ENCODE measurements at regions not wholly inside any gene's neighbourhood (a gene's known extent, or its start where the extent isn't known, plus 50 kb on each side); places are given as distances from the start of the nearest gene placed in this dataset.

DNA sequence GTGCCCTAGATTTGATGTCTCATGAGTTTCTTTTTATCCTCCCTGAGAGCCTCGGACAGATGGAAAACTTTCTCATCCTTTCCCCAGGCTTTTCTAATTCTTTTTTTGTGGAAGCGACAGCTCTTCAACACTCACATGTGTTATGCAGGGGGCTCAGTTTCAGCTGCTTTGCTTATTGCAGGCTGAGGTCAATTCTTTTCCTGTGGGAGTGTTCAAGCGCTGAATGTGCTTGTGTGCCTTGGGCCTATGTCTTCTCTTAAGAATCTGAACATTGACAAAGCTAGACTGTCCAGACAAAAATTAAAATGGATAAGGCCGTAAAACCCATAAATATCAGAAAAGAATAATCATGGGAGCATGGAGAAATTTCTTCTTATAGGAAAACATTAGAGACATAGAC is 125.2 kb upstream of the STEAP4 start:
- no peaks in the 10 kb centered on the region for H3K9me3 ChIP-seq (ENCODE audit: control insufficient read depth, insufficient read depth, low read depth, low read length)
- no peak overlapping the region for H3K4me3 ChIP-seq (replicated peaks in 1 of 4; ENCODE audit: control extremely low read depth in 1 of 4, insufficient read depth in 1 of 4, low read depth in 3 of 4, low read length in 4 of 4)
- H2AFZ ChIP-seq (ENCODE audit: low read length) = no peak overlapping the region
- H3K79me2 ChIP-seq (ENCODE audit: control insufficient read depth, insufficient read depth, low read length) = no peaks in the 10 kb centered on the region
- no peak overlapping the region for H3K9ac ChIP-seq (ENCODE audit: insufficient read depth, low read length)
- H3K4me1 ChIP-seq (ENCODE audit: control insufficient read depth, extremely low read depth, insufficient read depth, low read length) = no peaks in the 10 kb centered on the region
- H4K20me1 ChIP-seq (ENCODE audit: control insufficient read depth, extremely low read depth, insufficient read depth, low read length) = no peaks in the 10 kb centered on the region
- no peak overlapping the region for H3K4me2 ChIP-seq (ENCODE audit: extremely low read depth, insufficient read depth, low read length)
- no peaks in the 10 kb centered on the region for H3K36me3 ChIP-seq (ENCODE audit: control insufficient read depth, insufficient read depth, low read length)
- H3K27me3 ChIP-seq (ENCODE audit: control insufficient read depth, insufficient read depth, low read length) = no peaks in the 10 kb centered on the region
- no peak overlapping the region for H3K27ac ChIP-seq (ENCODE audit: insufficient read depth, low read length)
- TF ChIP-seq, protein P1, sequence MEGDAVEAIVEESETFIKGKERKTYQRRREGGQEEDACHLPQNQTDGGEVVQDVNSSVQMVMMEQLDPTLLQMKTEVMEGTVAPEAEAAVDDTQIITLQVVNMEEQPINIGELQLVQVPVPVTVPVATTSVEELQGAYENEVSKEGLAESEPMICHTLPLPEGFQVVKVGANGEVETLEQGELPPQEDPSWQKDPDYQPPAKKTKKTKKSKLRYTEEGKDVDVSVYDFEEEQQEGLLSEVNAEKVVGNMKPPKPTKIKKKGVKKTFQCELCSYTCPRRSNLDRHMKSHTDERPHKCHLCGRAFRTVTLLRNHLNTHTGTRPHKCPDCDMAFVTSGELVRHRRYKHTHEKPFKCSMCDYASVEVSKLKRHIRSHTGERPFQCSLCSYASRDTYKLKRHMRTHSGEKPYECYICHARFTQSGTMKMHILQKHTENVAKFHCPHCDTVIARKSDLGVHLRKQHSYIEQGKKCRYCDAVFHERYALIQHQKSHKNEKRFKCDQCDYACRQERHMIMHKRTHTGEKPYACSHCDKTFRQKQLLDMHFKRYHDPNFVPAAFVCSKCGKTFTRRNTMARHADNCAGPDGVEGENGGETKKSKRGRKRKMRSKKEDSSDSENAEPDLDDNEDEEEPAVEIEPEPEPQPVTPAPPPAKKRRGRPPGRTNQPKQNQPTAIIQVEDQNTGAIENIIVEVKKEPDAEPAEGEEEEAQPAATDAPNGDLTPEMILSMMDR (conservative IDR thresholded peaks at IDR 0.05 in 1 of 2, IDR thresholded peaks at IDR 0.05 in 1 of 2; ENCODE audit: low read depth in 1 of 2, low read length in 2 of 2) = no peak
- no peak for TF ChIP-seq EZH2 (IDR thresholded peaks at IDR 0.05; ENCODE audit: low read length, missing control alignments)
- no peak for DNase-seq (ENCODE audit: low read depth in 2 of 2)

GRCh38 chr7:88429382-88429781 is 122.7 kb upstream of the STEAP4 start:
- Histone ChIP-seq H2AFZ (ENCODE audit: low read length) (no peak overlapping the region), H3K9me3 (ENCODE audit: control insufficient read depth, insufficient read depth, low read depth, low read length) (no peaks in the 10 kb centered on the region), H3K9ac (ENCODE audit: insufficient read depth, low read length) (no peak overlapping the region), H3K4me1 (ENCODE audit: control insufficient read depth, extremely low read depth, insufficient read depth, low read length) (no peaks in the 10 kb centered on the region), H4K20me1 (ENCODE audit: control insufficient read depth, extremely low read depth, insufficient read depth, low read length) (no peaks in the 10 kb centered on the region), H3K4me3 (replicated peaks in 1 of 4; ENCODE audit: control extremely low read depth in 1 of 4, insufficient read depth in 1 of 4, low read depth in 3 of 4, low read length in 4 of 4) (no peak overlapping the region), H3K4me2 (ENCODE audit: extremely low read depth, insufficient read depth, low read length) (no peak overlapping the region), H3K36me3 (ENCODE audit: control insufficient read depth, insufficient read depth, low read length) (no peaks in the 10 kb centered on the region), H3K79me2 (ENCODE audit: control insufficient read depth, insufficient read depth, low read length) (no peaks in the 10 kb centered on the region), H3K27ac (ENCODE audit: insufficient read depth, low read length) (no peak overlapping the region), H3K27me3 (ENCODE audit: control insufficient read depth, insufficient read depth, low read length) (no peaks in the 10 kb centered on the region)
- no peak for DNase-seq (ENCODE audit: low read depth in 2 of 2)
- TF ChIP-seq EZH2 (IDR thresholded peaks at IDR 0.05; ENCODE audit: low read length, missing control alignments) = no peak
- TF ChIP-seq, protein P1 (conservative IDR thresholded peaks at IDR 0.05 in 1 of 2, IDR thresholded peaks at IDR 0.05 in 1 of 2; ENCODE audit: low read depth in 1 of 2, low read length in 2 of 2) = no peak

- no peaks in the 10 kb centered on the region for H3K79me2 ChIP-seq (ENCODE audit: control insufficient read depth, insufficient read depth, low read length)
- H3K4me2 ChIP-seq (ENCODE audit: extremely low read depth, insufficient read depth, low read length) = no peak overlapping the region
- no peaks in the 10 kb centered on the region for H3K4me1 ChIP-seq (ENCODE audit: control insufficient read depth, extremely low read depth, insufficient read depth, low read length)
- no peaks in the 10 kb centered on the region for H3K36me3 ChIP-seq (ENCODE audit: control insufficient read depth, insufficient read depth, low read length)
- DNase-seq (ENCODE audit: low read depth in 2 of 2) = no peak
- TF ChIP-seq EZH2 (IDR thresholded peaks at IDR 0.05; ENCODE audit: low read length, missing control alignments) = no peak
- TF ChIP-seq, protein P1 (conservative IDR thresholded peaks at IDR 0.05 in 1 of 2, IDR thresholded peaks at IDR 0.05 in 1 of 2; ENCODE audit: low read depth in 1 of 2, low read length in 2 of 2) = no peak
- no peaks in the 10 kb centered on the region for H3K27me3 ChIP-seq (ENCODE audit: control insufficient read depth, insufficient read depth, low read length)
- H3K9ac ChIP-seq (ENCODE audit: insufficient read depth, low read length) = no peak overlapping the region
- no peaks in the 10 kb centered on the region for H4K20me1 ChIP-seq (ENCODE audit: control insufficient read depth, extremely low read depth, insufficient read depth, low read length)
- no peak overlapping the region for H2AFZ ChIP-seq (ENCODE audit: low read length)
- H3K27ac ChIP-seq (ENCODE audit: insufficient read depth, low read length) = no peak overlapping the region
- H3K9me3 ChIP-seq (ENCODE audit: control insufficient read depth, insufficient read depth, low read depth, low read length) = no peaks in the 10 kb centered on the region
- no peak overlapping the region for H3K4me3 ChIP-seq (replicated peaks in 1 of 4; ENCODE audit: control extremely low read depth in 1 of 4, insufficient read depth in 1 of 4, low read depth in 3 of 4, low read length in 4 of 4)
Measured at GRCh38 chr7:88402529-88402928, 95.8 kb upstream of the STEAP4 start.

Measured in fibroblast of lung (primary cell).